ENCODE measurements at regions not wholly inside any gene's neighbourhood (a gene's known extent, or its start where the extent isn't known, plus 50 kb on each side); places are given as distances from the start of the nearest gene placed in this dataset.

GRCh38 chr4:60718874-60719273 is 481.3 kb upstream of the ADGRL3 start:
- Mint-ChIP-seq H3K4me1 (ENCODE audit: unreplicated experiment) (peaks cover 16% of the 10 kb centered on the region), H3K9me3 (ENCODE audit: unreplicated experiment) (peaks cover 13% of the 10 kb centered on the region), H3K4me3 (ENCODE audit: unreplicated experiment) (no peak overlapping the region), H3K27ac (ENCODE audit: unreplicated experiment) (no peak overlapping the region), H3K27me3 (ENCODE audit: unreplicated experiment) (no peaks in the 10 kb centered on the region), H3K36me3 (ENCODE audit: unreplicated experiment) (no peaks in the 10 kb centered on the region)
- no peak for TF ChIP-seq CTCF (IDR thresholded peaks at IDR 0.05)
- DNase-seq (ENCODE audit: extremely low spot score, unreplicated experiment), result no peak

- H3K27ac Mint-ChIP-seq (ENCODE audit: unreplicated experiment), result peak overlapping the region; percentile 40
- DNase-seq (ENCODE audit: extremely low spot score, unreplicated experiment), result no peak
- TF ChIP-seq CTCF (IDR thresholded peaks at IDR 0.05), result no peak
- no peaks in the 10 kb centered on the region for H3K27me3 Mint-ChIP-seq (ENCODE audit: unreplicated experiment)
- H3K4me1 Mint-ChIP-seq (ENCODE audit: unreplicated experiment), result peaks cover 30% of the 10 kb centered on the region
- H3K9me3 Mint-ChIP-seq (ENCODE audit: unreplicated experiment), result no peaks in the 10 kb centered on the region
- H3K4me3 Mint-ChIP-seq (ENCODE audit: unreplicated experiment), result no peak overlapping the region
- H3K36me3 Mint-ChIP-seq (ENCODE audit: unreplicated experiment), result no peaks in the 10 kb centered on the region
Measured at GRCh38 chr4:60721685-60722084, 478.4 kb upstream of the ADGRL3 start.

- no peak for DNase-seq (ENCODE audit: extremely low spot score, unreplicated experiment)
- no peak overlapping the region for H3K27ac Mint-ChIP-seq (ENCODE audit: unreplicated experiment)
- TF ChIP-seq CTCF (IDR thresholded peaks at IDR 0.05), result no peak
- H3K36me3 Mint-ChIP-seq (ENCODE audit: unreplicated experiment), result no peaks in the 10 kb centered on the region
- no peak overlapping the region for H3K4me3 Mint-ChIP-seq (ENCODE audit: unreplicated experiment)
- no peaks in the 10 kb centered on the region for H3K27me3 Mint-ChIP-seq (ENCODE audit: unreplicated experiment)
- peaks cover 13% of the 10 kb centered on the region for H3K9me3 Mint-ChIP-seq (ENCODE audit: unreplicated experiment)
- peaks cover 30% of the 10 kb centered on the region for H3K4me1 Mint-ChIP-seq (ENCODE audit: unreplicated experiment)
Measured at GRCh38 chr4:60723796-60724195, 476.3 kb upstream of the ADGRL3 start.

- Mint-ChIP-seq H3K4me3 (ENCODE audit: unreplicated experiment) (no peak overlapping the region), H3K27ac (ENCODE audit: unreplicated experiment) (peak overlapping the region; percentile 43), H3K4me1 (ENCODE audit: unreplicated experiment) (peaks cover 33% of the 10 kb centered on the region), H3K9me3 (ENCODE audit: unreplicated experiment) (peaks cover 16% of the 10 kb centered on the region), H3K27me3 (ENCODE audit: unreplicated experiment) (no peaks in the 10 kb centered on the region), H3K36me3 (ENCODE audit: unreplicated experiment) (no peaks in the 10 kb centered on the region)
- TF ChIP-seq CTCF (IDR thresholded peaks at IDR 0.05), result no peak
- DNase-seq (ENCODE audit: extremely low spot score, unreplicated experiment), result no peak
Measured at GRCh38 chr4:60724623-60725022, 475.5 kb upstream of the ADGRL3 start.

- no peak for TF ChIP-seq CTCF (IDR thresholded peaks at IDR 0.05)
- no peak for DNase-seq (ENCODE audit: extremely low spot score, unreplicated experiment)
- no peak overlapping the region for H3K4me3 Mint-ChIP-seq (ENCODE audit: unreplicated experiment)
- no peaks in the 10 kb centered on the region for H3K36me3 Mint-ChIP-seq (ENCODE audit: unreplicated experiment)
- H3K27me3 Mint-ChIP-seq (ENCODE audit: unreplicated experiment), result no peaks in the 10 kb centered on the region
- peaks cover 16% of the 10 kb centered on the region for H3K9me3 Mint-ChIP-seq (ENCODE audit: unreplicated experiment)
- H3K4me1 Mint-ChIP-seq (ENCODE audit: unreplicated experiment), result peaks cover 28% of the 10 kb centered on the region
- H3K27ac Mint-ChIP-seq (ENCODE audit: unreplicated experiment), result no peak overlapping the region
Measured at GRCh38 chr4:60726779-60727178, 473.3 kb upstream of the ADGRL3 start.
